Skeletal muscle satellite cell (primary cell): ENCODE measurements at regions not wholly inside any gene's neighbourhood (a gene's known extent, or its start where the extent isn't known, plus 50 kb on each side); places are given as distances from the start of the nearest gene placed in this dataset.

Source experiments
- H3K27me3 ChIP-seq: 2 replicates; pipeline ENCODE4 v1.7.0; 2013; ENCODE audit warnings: low read length; ENCODE audit not compliant: control insufficient read depth, insufficient read depth
- H3K36me3 ChIP-seq: 2 replicates; pipeline ENCODE4 v1.7.0; 2013; ENCODE audit warnings: mild to moderate bottlenecking, control low read depth, low read length; ENCODE audit not compliant: insufficient read depth
- H3K4me1 ChIP-seq: 2 replicates; pipeline ENCODE4 v1.7.0; 2013; ENCODE audit warnings: low read length; ENCODE audit not compliant: control insufficient read depth, insufficient read depth
- H3K4me2 ChIP-seq: 2 replicates; pipeline ENCODE4 v1.7.0; 2013; ENCODE audit warnings: mild to moderate bottlenecking, low read length
- H3K4me3 ChIP-seq: 2 replicates; pipeline ENCODE4 v1.7.0; 2013; ENCODE audit warnings: low read length
- H3K9ac ChIP-seq: 2 replicates; pipeline ENCODE4 v1.7.0; 2013; ENCODE audit warnings: mild to moderate bottlenecking, low read depth, low read length, moderate library complexity
- H3K9me3 ChIP-seq: replicated peaks from 2 replicates; pipeline ENCODE4 v1.7.0; 2013; ENCODE audit warnings: mild to moderate bottlenecking, control low read depth, low read length

DNA sequence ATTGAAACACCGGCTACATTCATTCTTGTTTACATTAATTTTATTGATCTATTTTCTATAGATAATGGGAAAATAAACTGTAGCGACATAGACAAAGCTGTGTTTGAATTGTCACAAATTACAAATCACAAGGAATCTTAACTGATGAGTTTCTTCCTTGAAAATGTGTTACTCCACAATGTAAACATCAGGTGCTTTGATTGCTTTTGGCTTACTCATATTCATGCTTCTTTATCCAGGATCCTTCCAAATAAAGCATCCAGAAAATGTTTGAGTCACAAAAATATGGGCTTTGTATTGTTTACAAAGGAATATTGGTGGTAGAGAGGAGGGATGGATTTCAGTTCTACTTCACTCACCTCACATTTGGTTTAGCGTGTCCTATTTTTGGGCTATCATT is 64.0 kb downstream of the BMP2 start:
- Histone ChIP-seq H3K9me3 (no peaks in the 10 kb centered on the region), H3K4me1 (no peaks in the 10 kb centered on the region), H3K4me2 (no peak overlapping the region), H3K36me3 (no peaks in the 10 kb centered on the region), H3K4me3 (no peak overlapping the region), H3K27me3 (peaks cover 1% of the 10 kb centered on the region), H3K9ac (no peak overlapping the region)

GRCh38 chr20:6832811-6833210 is 65.3 kb downstream of the BMP2 start:
- H3K9ac ChIP-seq: no peak overlapping the region
- no peak overlapping the region for H3K4me3 ChIP-seq

DNA sequence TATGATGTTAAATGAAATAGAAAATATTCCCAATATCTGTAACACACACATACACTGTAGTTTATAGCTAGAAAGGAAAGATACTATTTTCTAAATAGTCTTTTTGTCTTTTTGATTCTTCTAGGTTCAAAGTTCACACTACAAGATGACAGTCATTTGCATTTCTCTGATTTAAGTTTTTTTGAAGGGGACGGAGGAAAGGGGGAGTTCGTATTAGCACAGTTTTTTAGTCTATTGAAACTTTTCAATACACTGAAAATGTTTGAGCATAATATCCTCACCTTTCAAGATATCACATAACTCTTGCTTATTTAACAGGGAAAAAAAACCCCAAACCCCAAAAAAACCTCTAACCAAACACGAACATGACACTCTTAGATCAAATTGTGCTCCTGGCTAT is 68.1 kb downstream of the BMP2 start:
- Histone ChIP-seq H3K36me3 (no peaks in the 10 kb centered on the region), H3K4me1 (no peaks in the 10 kb centered on the region), H3K27me3 (peaks cover 2% of the 10 kb centered on the region), H3K4me3 (no peak overlapping the region), H3K9ac (no peak overlapping the region), H3K9me3 (no peaks in the 10 kb centered on the region), H3K4me2 (no peak overlapping the region)

More at GRCh38 chr20:6832811-6833210, 65.3 kb downstream of the BMP2 start:
- H3K36me3 ChIP-seq: no peaks in the 10 kb centered on the region
- no peak overlapping the region for H3K4me2 ChIP-seq
- peaks cover 2% of the 10 kb centered on the region for H3K27me3 ChIP-seq
- no peaks in the 10 kb centered on the region for H3K4me1 ChIP-seq
- no peaks in the 10 kb centered on the region for H3K9me3 ChIP-seq

GRCh38 chr20:6836821-6837374 is 69.4 kb downstream of the BMP2 start:
- peaks cover 2% of the 10 kb centered on the region for H3K27me3 ChIP-seq
- H3K36me3 ChIP-seq: no peaks in the 10 kb centered on the region
- no peaks in the 10 kb centered on the region for H3K4me1 ChIP-seq
- H3K4me2 ChIP-seq: no peak overlapping the region
- no peak overlapping the region for H3K4me3 ChIP-seq
- H3K9ac ChIP-seq: no peak overlapping the region
- no peaks in the 10 kb centered on the region for H3K9me3 ChIP-seq

DNA sequence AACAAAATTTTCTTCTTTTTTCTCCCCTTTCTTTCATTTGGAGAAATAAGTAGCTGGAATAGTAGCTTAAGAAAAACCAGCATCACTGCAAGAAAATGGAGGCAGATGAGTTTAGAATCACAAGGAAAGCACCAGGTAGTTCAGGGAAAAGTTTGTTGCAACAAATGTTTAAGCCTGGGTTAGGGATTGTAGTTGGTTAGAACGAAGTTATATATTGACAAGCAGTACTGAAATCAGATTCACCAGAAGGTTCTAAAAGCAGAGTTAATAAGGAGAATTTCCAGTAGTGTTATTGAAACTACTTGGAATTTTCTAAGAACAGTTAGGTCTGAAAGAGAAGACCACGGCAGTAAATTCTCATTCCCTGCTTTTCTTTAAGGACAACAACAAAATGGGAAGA is 70.2 kb downstream of the BMP2 start:
- no peaks in the 10 kb centered on the region for H3K36me3 ChIP-seq
- H3K9me3 ChIP-seq: no peaks in the 10 kb centered on the region
- no peaks in the 10 kb centered on the region for H3K4me1 ChIP-seq
- H3K4me2 ChIP-seq: no peak overlapping the region
- peaks cover 2% of the 10 kb centered on the region for H3K27me3 ChIP-seq
- no peak overlapping the region for H3K4me3 ChIP-seq
- no peak overlapping the region for H3K9ac ChIP-seq

GRCh38 chr20:6838181-6838826 is 70.8 kb downstream of the BMP2 start:
- H3K4me2 ChIP-seq: no peak overlapping the region
- peaks cover 2% of the 10 kb centered on the region for H3K27me3 ChIP-seq

DNA sequence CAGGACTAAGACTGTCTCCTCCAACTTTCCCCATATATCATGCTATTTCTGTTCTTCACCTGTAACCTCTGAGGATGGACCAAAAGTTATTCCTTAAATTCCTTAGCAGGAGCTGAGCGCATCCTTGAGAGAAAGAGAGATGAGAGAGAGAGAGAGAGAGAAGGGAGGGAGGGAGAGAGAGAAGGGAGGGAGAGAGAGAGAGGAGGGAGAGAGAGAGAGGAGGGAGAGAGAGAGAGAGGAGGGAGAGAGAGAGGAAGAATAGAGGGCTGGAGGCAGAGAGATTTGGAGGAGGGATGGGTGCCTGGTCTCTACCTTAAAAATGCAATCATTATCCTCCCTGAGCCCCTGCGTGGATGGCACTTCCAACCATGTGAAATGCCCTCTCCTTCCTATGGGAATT is 73.6 kb downstream of the BMP2 start:
- Histone ChIP-seq H3K4me2 (no peak overlapping the region), H3K27me3 (peaks cover 4% of the 10 kb centered on the region), H3K4me1 (no peaks in the 10 kb centered on the region), H3K9ac (no peak overlapping the region), H3K36me3 (no peaks in the 10 kb centered on the region), H3K9me3 (no peaks in the 10 kb centered on the region), H3K4me3 (no peak overlapping the region)

More at GRCh38 chr20:6838181-6838826, 70.8 kb downstream of the BMP2 start:
- Histone ChIP-seq H3K4me1 (no peaks in the 10 kb centered on the region), H3K4me3 (no peak overlapping the region), H3K36me3 (no peaks in the 10 kb centered on the region), H3K9ac (no peak overlapping the region), H3K9me3 (no peaks in the 10 kb centered on the region)

DNA sequence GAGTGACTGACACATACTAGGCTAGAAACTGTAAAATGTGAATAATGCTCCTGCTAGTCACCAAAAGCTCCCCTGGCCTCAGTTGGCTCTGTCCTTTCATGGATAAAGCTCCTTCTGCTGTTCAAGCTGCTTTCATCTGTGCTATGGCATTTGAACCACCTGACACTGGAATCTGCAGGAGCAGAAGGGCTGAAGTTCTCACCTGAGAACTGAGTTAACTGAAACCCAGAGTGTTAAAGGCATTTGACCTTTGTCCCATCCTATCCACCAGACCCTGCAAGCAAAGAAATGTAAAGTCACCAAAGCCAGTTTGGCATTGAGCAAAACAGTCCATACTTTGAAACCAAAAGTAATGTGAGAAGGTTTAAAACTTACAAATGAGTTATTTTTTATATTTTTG is 77.7 kb downstream of the BMP2 start:
- H3K4me3 ChIP-seq: no peak overlapping the region
- no peak overlapping the region for H3K9ac ChIP-seq
- H3K4me2 ChIP-seq: no peak overlapping the region
- H3K36me3 ChIP-seq: no peaks in the 10 kb centered on the region
- no peaks in the 10 kb centered on the region for H3K4me1 ChIP-seq
- no peaks in the 10 kb centered on the region for H3K9me3 ChIP-seq
- peaks cover 9% of the 10 kb centered on the region for H3K27me3 ChIP-seq

DNA sequence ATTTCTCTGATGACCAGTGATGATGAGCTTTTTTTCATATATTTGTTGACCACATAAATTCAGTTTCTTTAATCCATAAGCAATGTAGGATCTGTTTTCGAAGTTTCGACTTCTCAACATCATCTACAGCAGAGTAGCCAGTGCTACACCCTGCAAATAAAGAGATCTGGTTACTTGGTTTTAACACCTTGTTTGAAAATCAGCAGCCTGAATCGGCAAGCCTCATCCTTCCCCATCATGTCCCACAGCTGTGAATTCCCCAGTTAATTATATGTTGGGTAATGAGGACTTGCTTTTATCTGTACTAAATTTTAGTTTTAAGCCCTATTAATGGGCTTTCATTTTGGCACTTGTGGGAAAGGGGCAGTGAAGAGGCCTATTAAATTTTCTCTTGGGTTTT is 80.6 kb downstream of the BMP2 start:
- no peak overlapping the region for H3K4me2 ChIP-seq
- no peaks in the 10 kb centered on the region for H3K4me1 ChIP-seq
- no peak overlapping the region for H3K9ac ChIP-seq
- H3K27me3 ChIP-seq: peaks cover 9% of the 10 kb centered on the region
- no peaks in the 10 kb centered on the region for H3K36me3 ChIP-seq
- no peaks in the 10 kb centered on the region for H3K9me3 ChIP-seq
- no peak overlapping the region for H3K4me3 ChIP-seq

GRCh38 chr20:6848992-6849391 is 81.5 kb downstream of the BMP2 start:
- H3K36me3 ChIP-seq: no peaks in the 10 kb centered on the region
- no peaks in the 10 kb centered on the region for H3K9me3 ChIP-seq

GRCh38 chr20:6851136-6851535 is 83.7 kb downstream of the BMP2 start:
- H3K4me3 ChIP-seq: no peak overlapping the region
- H3K36me3 ChIP-seq: no peaks in the 10 kb centered on the region
- H3K4me1 ChIP-seq: no peaks in the 10 kb centered on the region
- H3K4me2 ChIP-seq: no peak overlapping the region
- H3K9me3 ChIP-seq: no peaks in the 10 kb centered on the region
- H3K9ac ChIP-seq: no peak overlapping the region
- peaks cover 7% of the 10 kb centered on the region for H3K27me3 ChIP-seq

More at GRCh38 chr20:6848992-6849391, 81.5 kb downstream of the BMP2 start:
- Histone ChIP-seq H3K4me2 (no peak overlapping the region), H3K4me3 (no peak overlapping the region), H3K27me3 (peaks cover 9% of the 10 kb centered on the region), H3K9ac (no peak overlapping the region), H3K4me1 (no peaks in the 10 kb centered on the region)

- Histone ChIP-seq H3K4me1 (no peaks in the 10 kb centered on the region), H3K27me3 (peaks cover 8% of the 10 kb centered on the region), H3K4me3 (no peak overlapping the region), H3K9ac (no peak overlapping the region), H3K36me3 (no peaks in the 10 kb centered on the region), H3K9me3 (no peaks in the 10 kb centered on the region), H3K4me2 (no peak overlapping the region)
Observed at GRCh38 chr20:6852478-6852877, 85.0 kb downstream of the BMP2 start.
